GM19395 (cell line): ENCODE measurements at regions not wholly inside any gene's neighbourhood (a gene's known extent, or its start where the extent isn't known, plus 50 kb on each side); places are given as distances from the start of the nearest gene placed in this dataset.
"Not testable (repeated sequence)": the region's sequence is repeated elsewhere in the genome, so short reads cannot be mapped to it uniquely, and the experiment has no call there.

Source experiments
- ATAC-seq: cut with Tn5 transposase; IDR thresholded peaks from one replicate; pipeline ENCODE4 v1.9.1; 2021; ENCODE audit warnings: mild to moderate bottlenecking, moderate library complexity; ENCODE audit not compliant: unreplicated experiment

DNA sequence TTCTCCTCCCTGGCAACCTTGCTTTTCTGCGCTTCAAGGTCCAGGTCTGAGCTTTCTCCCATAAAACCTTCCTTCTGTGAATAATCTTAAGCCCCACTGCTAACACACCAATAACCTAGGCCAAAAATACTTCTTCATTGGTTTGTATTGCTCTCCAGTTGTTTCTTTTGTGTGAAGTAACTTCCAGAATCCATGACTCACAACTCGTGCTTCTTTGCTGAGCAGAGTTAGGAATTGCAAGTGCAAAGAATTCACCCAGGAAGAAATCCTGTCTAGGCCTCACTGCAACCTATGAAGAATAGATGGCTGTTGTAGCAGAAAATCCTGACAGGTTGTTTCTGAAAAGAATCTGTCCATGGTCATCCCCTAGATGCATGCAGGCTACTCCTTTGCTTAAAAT is 295.7 kb downstream of the MED10 start:
- ATAC-seq, result no peak

DNA sequence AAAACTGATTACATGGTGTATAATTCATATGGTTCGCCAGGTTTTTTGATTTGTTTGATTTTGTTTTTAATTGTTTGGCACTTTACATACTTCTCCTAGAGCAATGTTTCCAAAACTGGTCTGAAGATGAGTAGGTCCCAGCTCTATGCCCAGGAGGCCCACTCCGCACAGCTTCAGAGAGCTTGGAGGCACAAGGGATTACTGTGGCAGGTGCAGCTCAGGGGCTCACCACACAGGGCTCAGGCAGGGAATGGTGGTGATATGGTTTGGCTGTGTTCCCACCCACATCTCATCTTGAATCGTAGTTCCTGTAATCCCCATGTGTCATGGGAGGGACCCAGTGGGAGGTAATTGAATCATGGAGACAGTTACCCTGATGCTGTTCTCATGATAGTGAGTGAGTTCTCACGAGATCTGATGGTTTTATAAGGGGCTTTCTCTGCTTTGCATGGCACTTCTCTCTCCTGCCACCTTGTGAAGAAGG is 296.6 kb downstream of the MED10 start:
- no peak for ATAC-seq

DNA sequence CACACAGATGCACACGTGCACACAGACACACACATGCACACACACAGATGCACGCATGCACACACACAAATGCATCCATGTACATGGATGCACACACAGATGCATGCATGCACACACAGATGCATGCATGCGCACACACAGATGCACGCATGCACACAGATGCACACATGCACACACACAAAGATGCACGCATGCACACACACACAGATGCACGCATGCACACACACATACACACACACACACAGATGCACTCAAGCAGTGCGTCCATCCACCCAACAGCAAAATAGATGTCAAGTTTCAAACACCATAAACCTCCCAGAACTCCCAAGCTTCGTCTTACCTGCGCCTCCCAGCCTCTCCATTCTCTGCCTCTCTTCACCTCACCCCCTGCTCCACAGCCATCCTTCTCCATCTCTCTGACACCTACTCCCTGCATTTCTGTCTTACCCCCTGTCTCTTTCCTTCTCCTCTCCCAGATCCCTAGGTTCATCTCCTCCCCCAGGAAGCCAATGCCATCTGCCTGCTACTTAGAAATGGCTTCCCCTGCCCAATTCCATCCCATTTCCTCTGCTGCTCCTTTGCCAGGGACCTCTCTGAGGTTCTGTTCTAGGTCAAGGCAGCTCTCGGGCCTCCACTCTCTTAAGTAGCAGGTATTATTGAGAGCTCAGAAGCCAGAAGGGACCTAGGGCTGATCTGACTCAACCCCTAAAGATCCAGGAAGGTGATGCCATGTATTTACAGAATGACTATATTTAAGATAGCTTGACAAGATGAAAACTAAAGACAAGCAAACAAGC is 297.2 kb downstream of the MED10 start:
- ATAC-seq, result no peak

- no peak for ATAC-seq
These were observed 297.9 kb downstream of the MED10 start for GRCh38 chr5:6080436-6080835.

- ATAC-seq, result no peak
These were observed 299.5 kb downstream of the MED10 start for GRCh38 chr5:6078881-6079280.

DNA sequence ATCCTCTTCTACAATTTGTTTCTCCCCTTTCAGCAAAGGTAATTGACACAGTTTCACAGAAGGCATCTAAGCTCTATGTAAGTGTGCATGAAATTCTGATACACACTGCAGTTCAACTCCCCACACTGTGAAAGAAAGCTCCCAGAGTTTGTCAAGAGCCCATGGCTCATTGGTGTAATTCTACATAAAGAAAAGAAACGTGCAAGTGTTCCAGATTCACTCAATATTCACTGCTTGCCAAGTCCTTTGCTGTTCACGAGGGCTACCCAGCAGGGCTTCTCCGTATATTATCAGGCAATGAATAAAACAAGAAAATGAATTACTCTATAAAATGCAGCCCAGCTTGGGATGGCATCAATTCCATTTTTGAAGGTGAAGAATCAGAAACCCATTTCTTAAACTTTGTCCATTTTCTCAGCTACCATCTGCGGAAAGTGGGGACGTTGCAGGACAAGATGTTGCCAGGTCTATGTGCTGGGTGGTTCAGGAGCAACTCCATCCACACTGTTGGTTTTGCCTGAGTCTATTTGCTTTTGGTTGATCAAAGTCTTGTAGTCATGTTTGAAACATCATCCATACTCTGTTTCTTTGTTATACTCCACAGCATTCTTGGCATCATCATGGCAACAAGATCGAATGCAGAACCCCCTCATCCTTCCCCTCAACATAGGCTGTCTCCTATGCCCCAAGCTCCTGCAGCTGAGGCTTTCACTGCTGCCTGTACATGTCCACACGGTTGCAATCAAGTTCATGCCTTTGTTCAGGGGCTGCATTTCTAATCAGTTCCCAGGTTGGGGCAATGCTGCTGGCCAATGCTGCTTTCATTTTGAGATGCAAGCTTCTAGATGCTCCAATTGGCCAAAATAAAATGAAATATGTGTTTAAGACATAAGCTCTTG is 301.8 kb downstream of the MED10 start:
- no peak for ATAC-seq

DNA sequence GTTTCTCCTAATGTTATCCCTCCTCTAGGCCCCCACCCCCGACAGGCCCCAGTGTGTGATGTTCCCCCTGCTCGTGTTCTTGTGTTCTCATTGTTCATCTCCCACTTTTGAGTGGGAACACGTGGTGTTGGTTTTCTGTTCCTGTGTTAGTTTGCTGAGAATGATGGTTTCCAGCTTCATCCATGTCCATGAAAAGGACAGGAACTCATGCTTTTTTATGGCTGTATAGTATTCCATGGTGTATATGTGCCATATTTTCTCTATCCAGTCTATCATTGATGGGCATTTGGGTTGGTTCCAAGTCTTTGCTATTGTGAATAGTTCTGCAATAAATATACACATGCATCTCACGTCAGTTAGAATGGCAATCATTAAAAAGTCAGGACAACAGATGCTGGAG is 305.9 kb downstream of the MED10 start:
- ATAC-seq, result not testable (repeated sequence)

DNA sequence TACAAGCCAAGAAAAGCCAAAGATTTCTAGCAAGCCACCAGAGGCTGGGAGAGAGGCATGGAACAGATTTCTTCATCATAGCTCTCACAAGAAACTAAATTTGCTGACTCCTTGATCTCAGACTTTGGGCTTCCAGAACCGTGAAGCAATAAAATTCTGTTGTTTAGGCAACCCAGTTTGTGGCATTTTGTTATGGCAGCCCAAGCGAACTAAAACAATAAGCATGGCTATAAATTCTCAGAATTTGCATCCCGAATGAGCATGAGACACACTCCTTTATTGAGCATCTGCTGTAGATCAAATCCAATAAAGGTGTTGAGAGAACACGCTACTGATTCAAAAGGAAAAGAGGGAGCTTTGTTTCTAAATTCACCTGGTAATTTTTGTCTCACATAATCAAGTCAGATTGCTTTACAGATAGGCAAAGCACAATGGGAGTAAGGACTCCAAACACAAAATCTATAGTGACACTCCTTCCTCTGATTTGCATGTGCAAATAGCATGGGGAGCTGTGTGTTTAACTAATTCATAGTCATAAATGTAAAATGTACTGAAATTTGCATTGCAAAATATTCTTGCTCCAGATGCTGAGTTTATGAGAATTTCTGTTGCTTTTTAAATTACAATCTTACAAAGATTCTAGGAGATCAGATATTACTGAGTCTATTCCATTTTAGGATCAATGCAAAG is 308.7 kb downstream of the MED10 start:
- ATAC-seq, result no peak

GRCh38 chr5:6066016-6066415 is 312.3 kb downstream of the MED10 start:
- no peak for ATAC-seq

DNA sequence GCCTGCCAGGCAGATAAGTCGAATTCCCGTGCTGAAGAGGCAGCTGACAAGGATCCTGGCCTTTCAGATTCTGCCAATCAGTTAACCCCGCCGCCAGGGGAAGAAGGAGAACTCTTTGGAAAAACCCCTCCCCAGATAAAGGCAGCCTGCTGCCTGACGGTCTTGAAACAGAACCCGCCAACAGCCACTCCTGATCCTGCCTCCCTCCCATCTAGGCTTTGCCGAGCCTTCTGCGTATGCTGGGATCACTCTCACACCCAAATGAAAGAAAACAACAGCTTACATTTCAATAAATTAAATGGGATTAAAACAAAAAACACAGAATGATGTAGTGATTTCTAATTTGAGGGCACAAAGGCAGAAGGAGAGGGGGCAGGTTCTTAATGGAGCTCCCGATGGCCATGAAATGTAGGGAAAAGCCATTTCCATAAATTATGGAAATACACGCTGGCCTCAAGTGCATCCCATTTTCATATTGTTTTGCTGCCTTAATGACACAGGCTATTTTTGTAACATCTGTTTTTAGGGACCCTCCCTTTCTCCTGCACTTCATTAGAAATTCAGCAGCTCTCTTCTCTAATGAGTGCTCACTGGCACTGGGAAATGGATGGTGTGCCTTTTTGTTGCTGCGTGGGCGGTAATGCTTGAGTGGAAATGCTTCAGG is 319.1 kb downstream of the MED10 start:
- no peak for ATAC-seq

DNA sequence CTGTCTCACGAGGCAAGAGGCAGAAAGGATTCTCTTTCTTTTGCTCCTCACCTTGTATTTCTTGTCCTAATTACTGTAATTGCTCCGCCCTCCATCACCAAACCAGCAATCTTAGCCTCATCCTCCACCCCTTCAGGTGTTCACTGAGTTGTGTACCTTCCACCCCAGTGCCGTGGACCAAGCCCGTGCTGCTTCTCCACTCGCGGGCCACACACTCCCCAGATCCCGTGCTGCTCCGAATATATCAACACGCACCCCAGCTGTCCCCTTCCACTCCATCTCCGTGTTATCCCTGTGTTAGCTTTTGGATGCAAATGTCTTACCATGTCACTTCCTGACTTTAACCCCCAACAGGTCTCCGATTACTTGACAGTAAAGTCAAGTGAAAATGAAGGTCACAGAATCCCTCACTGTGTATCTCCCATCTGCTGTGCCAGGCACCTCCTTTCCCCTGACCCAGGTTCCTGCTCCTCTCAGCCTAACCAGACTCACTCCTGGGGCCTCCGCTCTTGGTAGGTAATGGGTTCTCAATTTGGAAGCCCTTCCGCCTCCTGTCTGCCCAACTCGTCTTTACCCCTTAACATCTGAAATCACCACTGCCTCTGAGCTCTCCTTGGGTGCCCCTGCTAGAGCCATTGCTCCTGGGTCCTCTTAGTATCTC is 320.2 kb downstream of the MED10 start:
- ATAC-seq, result no peak

DNA sequence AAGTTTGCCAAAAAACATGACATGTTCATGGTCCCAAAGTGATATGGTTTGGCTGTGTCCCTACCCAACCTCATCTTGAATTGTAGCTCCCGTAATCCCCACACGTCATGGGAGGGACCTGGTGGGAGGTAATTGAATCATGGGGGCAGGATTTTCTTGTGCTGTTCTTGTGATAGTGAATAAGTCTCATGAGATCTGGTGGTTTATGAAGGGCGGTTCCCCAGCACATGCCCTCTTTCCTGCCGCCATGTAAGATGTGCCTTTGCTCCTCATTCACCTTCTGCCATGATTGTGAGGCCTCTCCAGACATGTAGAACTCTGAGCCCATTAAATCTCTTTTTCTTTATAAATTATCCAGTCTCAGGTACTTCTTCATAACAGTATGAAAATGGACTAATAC is 322.1 kb downstream of the MED10 start:
- ATAC-seq, result no peak

DNA sequence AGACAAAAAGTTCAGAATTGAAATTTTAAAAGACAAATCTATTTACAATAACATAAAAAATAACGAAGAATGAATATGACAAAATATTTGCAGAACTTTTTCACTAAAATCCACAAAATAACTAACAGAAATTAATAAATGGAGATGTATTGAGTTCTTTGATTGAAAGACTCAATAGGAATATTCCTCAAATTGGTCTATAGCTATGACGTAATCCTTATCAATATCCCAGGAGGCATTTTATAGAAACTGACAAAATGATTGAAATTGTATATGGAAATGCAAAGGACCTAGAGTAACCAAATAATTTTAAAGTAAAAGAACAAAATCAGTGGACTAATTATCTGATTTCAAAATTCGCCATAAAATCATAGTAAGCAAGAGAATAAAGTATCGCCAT is 328.7 kb downstream of the MED10 start:
- no peak for ATAC-seq

- no peak for ATAC-seq
These were observed 329.6 kb downstream of the MED10 start for GRCh38 chr5:6048746-6049145.

DNA sequence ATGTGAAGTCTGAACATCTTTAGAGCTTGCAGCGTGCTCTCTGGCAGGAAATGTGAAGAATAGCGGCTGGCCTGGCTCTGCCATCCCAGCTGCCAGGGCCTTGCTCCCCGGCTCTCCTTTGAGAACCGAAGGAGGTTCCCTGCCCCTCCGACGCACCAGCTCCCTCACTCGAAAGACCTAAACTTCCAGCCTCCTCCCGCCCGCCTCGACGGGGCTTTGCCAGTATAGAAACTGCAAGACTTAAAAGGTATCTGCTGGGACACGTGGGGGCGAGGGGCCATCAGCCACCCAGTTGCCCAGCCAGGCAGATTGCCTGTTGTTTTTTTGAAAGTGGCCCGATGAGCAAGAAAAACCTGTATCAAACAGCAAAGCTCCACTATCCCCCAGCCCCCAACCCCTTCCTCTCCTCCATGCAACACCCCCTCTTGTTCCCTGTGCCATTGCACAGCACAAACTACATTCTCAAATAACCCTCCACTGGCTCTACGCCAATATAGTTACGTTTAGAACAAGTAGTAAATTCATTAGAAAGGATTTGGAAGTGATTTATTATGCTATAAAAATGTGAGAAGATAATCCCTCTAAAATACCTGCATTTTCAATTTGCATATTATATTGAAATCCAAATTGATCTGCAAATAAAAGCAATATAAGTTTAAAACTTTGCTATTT is 331.9 kb downstream of the MED10 start:
- ATAC-seq, result no peak

DNA sequence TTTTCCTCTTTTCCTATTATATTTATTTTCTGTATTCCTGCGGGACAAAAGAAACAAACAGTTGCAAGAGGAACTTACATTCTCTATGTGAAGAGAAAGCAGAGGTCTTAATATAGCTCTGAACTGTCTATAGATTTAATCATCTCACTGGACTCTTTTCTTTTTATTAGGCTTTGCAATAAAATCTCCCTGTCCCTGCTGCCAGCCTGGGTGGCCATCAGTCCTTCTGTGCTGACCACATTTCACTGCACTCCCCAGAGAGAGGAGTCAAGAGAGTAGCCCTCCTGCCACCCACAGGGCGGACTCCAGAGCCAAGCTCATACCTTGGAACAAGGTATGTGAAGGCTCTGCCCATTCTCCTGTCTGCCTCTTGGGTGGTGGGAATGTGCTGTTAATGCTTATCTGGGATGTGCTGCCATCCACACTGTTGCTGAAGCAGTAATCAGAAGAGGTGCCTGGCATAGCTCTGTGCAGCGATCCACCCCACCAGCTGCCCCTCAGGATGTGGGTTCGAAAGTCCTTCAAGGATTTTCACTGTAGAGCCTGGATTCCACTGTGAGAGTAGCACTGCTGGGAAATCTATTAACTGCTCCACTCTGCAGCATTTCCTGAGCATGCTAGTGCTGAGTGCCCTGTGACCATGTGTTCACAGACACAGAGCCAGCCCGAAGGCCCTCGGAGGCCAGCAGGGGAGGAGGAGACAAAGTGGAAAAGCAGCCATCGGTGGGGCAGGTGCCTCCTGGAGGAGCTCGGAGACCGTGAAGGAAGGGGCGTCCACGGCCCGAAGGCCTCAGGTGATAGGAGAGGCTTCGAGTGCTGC is 334.6 kb downstream of the MED10 start:
- no peak for ATAC-seq

DNA sequence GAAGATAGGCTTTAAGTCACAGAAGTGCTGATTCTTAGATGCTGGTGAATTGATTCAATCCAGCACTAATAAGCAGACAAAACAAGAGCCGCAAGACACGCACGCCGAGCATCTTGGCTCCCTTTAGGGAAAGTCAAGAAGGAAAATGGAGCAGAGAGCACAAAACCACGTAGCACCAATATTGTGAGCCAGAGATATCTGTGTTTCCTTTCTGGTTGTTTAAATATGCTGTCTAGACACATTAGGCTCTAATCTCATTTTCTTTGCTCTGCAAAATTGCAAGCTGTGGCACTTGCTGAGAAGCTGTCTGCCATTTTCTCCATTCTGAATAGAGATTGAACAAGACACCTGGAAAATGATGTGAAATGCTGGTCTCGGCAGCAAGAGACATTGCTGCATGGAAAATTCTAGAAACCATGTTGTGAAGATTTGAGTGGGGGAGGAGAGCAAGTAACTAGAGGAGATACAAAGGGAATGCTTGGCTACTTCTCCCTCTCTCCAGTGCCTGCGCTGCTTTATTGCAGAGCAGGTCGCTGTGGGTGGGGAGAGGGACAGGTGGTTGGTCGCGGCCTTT is 336.3 kb downstream of the MED10 start:
- ATAC-seq, result no peak

DNA sequence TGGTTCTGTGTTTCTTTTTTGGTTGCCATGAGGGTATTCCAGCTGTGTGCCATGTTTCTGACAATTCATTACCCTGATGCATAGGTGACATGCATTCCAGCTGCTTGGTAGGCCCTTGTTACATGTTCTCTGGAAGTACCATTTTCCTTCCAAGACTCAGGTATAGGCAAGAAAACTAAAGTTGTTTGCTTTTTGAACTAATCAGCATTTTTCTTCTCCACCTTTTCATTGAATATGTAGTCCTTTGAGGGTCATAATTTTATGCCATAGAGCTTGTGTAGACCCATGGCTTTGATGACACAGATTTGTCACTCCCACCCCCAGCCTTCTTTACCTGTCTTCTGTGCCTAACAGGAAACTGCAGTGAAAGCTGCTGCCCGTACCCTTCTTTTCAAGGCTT is 339.2 kb downstream of the MED10 start:
- ATAC-seq, result no peak

GRCh38 chr5:6036006-6036405 is 342.3 kb downstream of the MED10 start:
- ATAC-seq, result no peak
